Suprapubic skin (tissue), 4 donors: ENCODE measurements at regions not wholly inside any gene's neighbourhood (a gene's known extent, or its start where the extent isn't known, plus 50 kb on each side); places are given as distances from the start of the nearest gene placed in this dataset.

Experiments
- DNase-seq, 2 donors: peaks; one replicate each; pipeline ENCODE4 v3.0.0-alpha.2; 2019; ENCODE audit warnings: low spot score in 2 of 2
- H3K27ac ChIP-seq: fragments of 200-600 bp; sonication (generic); one replicate; pipeline ENCODE4 v1.5.1; 2019
- H3K27me3 ChIP-seq: fragments of 200-600 bp; sonication (generic); one replicate; pipeline ENCODE4 v1.5.1; 2019
- H3K36me3 ChIP-seq: fragments of 200-600 bp; sonication (generic); one replicate; pipeline ENCODE4 v1.5.1; 2019
- H3K4me1 ChIP-seq: fragments of 200-600 bp; sonication (generic); one replicate; pipeline ENCODE4 v1.5.1; 2019
- H3K4me3 ChIP-seq: fragments of 200-600 bp; sonication (generic); one replicate; pipeline ENCODE4 v1.5.1; 2019; ENCODE audit warnings: mild to moderate bottlenecking
- H3K9me3 ChIP-seq: fragments of 200-600 bp; sonication (generic); one replicate; pipeline ENCODE4 v1.5.1; 2019
- CTCF ChIP-seq, 2 donors: fragments of 200-600 bp in 1 of 2; fragments of 450-650 bp in 1 of 2; sonication (generic) in 1 of 2; IDR thresholded peaks; one replicate each; pipeline ENCODE4 v1.5.1; 2016 to 2019; ENCODE audit warnings: antibody characterized with exemption in 2 of 2, mild to moderate bottlenecking in 1 of 2, moderate library complexity in 1 of 2
- EP300 ChIP-seq: sonication (generic); formaldehyde crosslinking; IDR thresholded peaks from one replicate; pipeline ENCODE4 v1.6.1; 2017; ENCODE audit warnings: antibody characterized with exemption
- POLR2A ChIP-seq, 2 donors: fragments of 450-650 bp; IDR thresholded peaks; one replicate each; pipeline ENCODE4 v1.6.1; 2017; ENCODE audit warnings: antibody characterized with exemption in 2 of 2, mild to moderate bottlenecking in 2 of 2, moderate library complexity in 2 of 2
- POLR2AphosphoS5 ChIP-seq, 3 donors: sonication (generic); formaldehyde crosslinking; IDR thresholded peaks; one replicate each; pipeline ENCODE4 v1.6.1; 2017; ENCODE audit warnings: antibody characterized with exemption in 3 of 3
- WGBS: methylation state at CpG from one replicate; pipeline ENCODE4 v1.1.5; 2018; 5-methylcytosine and 5-hydroxymethylcytosine counted together

- WGBS, result 81% methylated on average over 4 of the region's 4 CpGs
- Histone ChIP-seq H3K4me1 (no peaks in the 10 kb centered on the region), H3K9me3 (no peaks in the 10 kb centered on the region), H3K4me3 (no peak overlapping the region), H3K27ac (no peak overlapping the region), H3K27me3 (no peaks in the 10 kb centered on the region), H3K36me3 (no peaks in the 10 kb centered on the region)
- TF ChIP-seq POLR2A (IDR thresholded peaks at IDR 0.05) (no peak), EP300 (no peak), POLR2AphosphoS5 (IDR thresholded peaks at IDR 0.05) (no peak), CTCF (IDR thresholded peaks at IDR 0.05) (no peak)
- DNase-seq, result no peak
These were observed 236.4 kb upstream of the HHIP start for GRCh38 chr4:144409525-144409924.

GRCh38 chr4:144410230-144410783, 235.6 kb upstream of the HHIP start:
- 52% methylated on average over 2 of the region's 2 CpGs for WGBS
- Histone ChIP-seq H3K27ac (no peak overlapping the region), H3K4me1 (no peaks in the 10 kb centered on the region), H3K27me3 (no peaks in the 10 kb centered on the region), H3K9me3 (no peaks in the 10 kb centered on the region), H3K36me3 (no peaks in the 10 kb centered on the region), H3K4me3 (no peak overlapping the region)
- no peak for DNase-seq
- TF ChIP-seq POLR2AphosphoS5 (IDR thresholded peaks at IDR 0.05), result no peak
- TF ChIP-seq POLR2A (IDR thresholded peaks at IDR 0.05), result no peak
- TF ChIP-seq EP300, result no peak
- no peak for TF ChIP-seq CTCF (IDR thresholded peaks at IDR 0.05)

GRCh38 chr4:144411119-144411518, 234.8 kb upstream of the HHIP start:
- Histone ChIP-seq H3K27ac (no peak overlapping the region), H3K4me3 (no peak overlapping the region), H3K4me1 (no peaks in the 10 kb centered on the region), H3K36me3 (no peaks in the 10 kb centered on the region), H3K27me3 (no peaks in the 10 kb centered on the region), H3K9me3 (no peaks in the 10 kb centered on the region)
- TF ChIP-seq EP300 (no peak), CTCF (IDR thresholded peaks at IDR 0.05) (no peak), POLR2A (IDR thresholded peaks at IDR 0.05) (no peak), POLR2AphosphoS5 (IDR thresholded peaks at IDR 0.05) (no peak)
- 77% methylated on average over 1 of the region's 1 CpG for whole genome bisulfite sequencing
- no peak for DNase-seq

- no peaks in the 10 kb centered on the region for H3K36me3 ChIP-seq
- H3K27ac ChIP-seq, result no peak overlapping the region
- TF ChIP-seq POLR2AphosphoS5 (IDR thresholded peaks at IDR 0.05), result no peak
- TF ChIP-seq CTCF (IDR thresholded peaks at IDR 0.05), result no peak
- TF ChIP-seq EP300, result no peak
- no peak for TF ChIP-seq POLR2A (IDR thresholded peaks at IDR 0.05)
- H3K4me3 ChIP-seq, result no peak overlapping the region
- H3K4me1 ChIP-seq, result no peaks in the 10 kb centered on the region
- H3K27me3 ChIP-seq, result no peaks in the 10 kb centered on the region
- H3K9me3 ChIP-seq, result no peaks in the 10 kb centered on the region
- no peak for DNase-seq
These were observed 234.3 kb upstream of the HHIP start for GRCh38 chr4:144411700-144412099.

GRCh38 chr4:144421056-144421455, 224.9 kb upstream of the HHIP start:
- H3K27me3 ChIP-seq, result no peaks in the 10 kb centered on the region
- H3K4me1 ChIP-seq, result no peaks in the 10 kb centered on the region
- no peak overlapping the region for H3K4me3 ChIP-seq
- WGBS, result 95% methylated on average over 4 of the region's 4 CpGs
- no peaks in the 10 kb centered on the region for H3K9me3 ChIP-seq
- no peak for DNase-seq
- TF ChIP-seq POLR2A (IDR thresholded peaks at IDR 0.05), result no peak
- TF ChIP-seq CTCF (IDR thresholded peaks at IDR 0.05), result no peak
- TF ChIP-seq POLR2AphosphoS5 (IDR thresholded peaks at IDR 0.05), result no peak
- TF ChIP-seq EP300, result no peak
- H3K27ac ChIP-seq, result no peak overlapping the region
- no peaks in the 10 kb centered on the region for H3K36me3 ChIP-seq
